Neural crest cell (in vitro differentiated cells): ENCODE measurements at regions not wholly inside any gene's neighbourhood (a gene's known extent, or its start where the extent isn't known, plus 50 kb on each side); places are given as distances from the start of the nearest gene placed in this dataset.

Source experiments
- DNase-seq: peaks from one replicate; pipeline ENCODE4 v3.0.0; 2021; ENCODE audit warnings: low read depth, mixed read lengths, low spot score
- H3K27ac Mint-ChIP-seq: one replicate; pipeline ENCODE4 v1.8.0; 2021; ENCODE audit warnings: mild to moderate bottlenecking, mixed read lengths; ENCODE audit not compliant: unreplicated experiment
- H3K27me3 Mint-ChIP-seq: 2 replicates; pipeline ENCODE4 v1.8.0; 2021; ENCODE audit warnings: low read depth, mild to moderate bottlenecking, mixed read lengths
- H3K36me3 Mint-ChIP-seq: 2 replicates; pipeline ENCODE4 v1.8.0; 2021; ENCODE audit warnings: low read depth, mild to moderate bottlenecking, mixed read lengths
- H3K4me1 Mint-ChIP-seq: 2 replicates; pipeline ENCODE4 v1.8.0; 2021; ENCODE audit warnings: mixed read lengths
- H3K4me3 Mint-ChIP-seq: one replicate; pipeline ENCODE4 v1.8.0; 2021; ENCODE audit warnings: mild to moderate bottlenecking, mixed read lengths
- H3K9me3 Mint-ChIP-seq: 2 replicates; pipeline ENCODE4 v1.8.0; 2021; ENCODE audit warnings: mixed read lengths
- CTCF ChIP-seq: fragments of 200-600 bp; sonication (generic); conservative IDR thresholded peaks from 2 replicates; pipeline ENCODE4 v1.5.0; 2021; ENCODE audit warnings: antibody characterized with exemption, mild to moderate bottlenecking

GRCh38 chr12:115078990-115079389, 395.0 kb upstream of the TBX3 start:
- DNase-seq = no peak
- Mint-ChIP-seq H3K4me3 (no peak overlapping the region), H3K27me3 (peaks cover 9% of the 10 kb centered on the region), H3K36me3 (no peaks in the 10 kb centered on the region), H3K27ac (no peak overlapping the region), H3K9me3 (no peaks in the 10 kb centered on the region), H3K4me1 (no peaks in the 10 kb centered on the region)
- TF ChIP-seq CTCF = no peak

- no peaks in the 10 kb centered on the region for H3K9me3 Mint-ChIP-seq
- peaks cover 9% of the 10 kb centered on the region for H3K27me3 Mint-ChIP-seq
- no peak overlapping the region for H3K27ac Mint-ChIP-seq
- DNase-seq = no peak
- no peaks in the 10 kb centered on the region for H3K36me3 Mint-ChIP-seq
- H3K4me3 Mint-ChIP-seq = no peak overlapping the region
- no peak for TF ChIP-seq CTCF
- no peaks in the 10 kb centered on the region for H3K4me1 Mint-ChIP-seq
These were observed 394.4 kb upstream of the TBX3 start for GRCh38 chr12:115078334-115078733.

- Mint-ChIP-seq H3K4me3 (no peak overlapping the region), H3K27ac (no peak overlapping the region), H3K9me3 (no peaks in the 10 kb centered on the region), H3K4me1 (no peaks in the 10 kb centered on the region), H3K27me3 (no peaks in the 10 kb centered on the region), H3K36me3 (no peaks in the 10 kb centered on the region)
- DNase-seq = no peak
- TF ChIP-seq CTCF = no peak
These were observed 391.7 kb upstream of the TBX3 start for GRCh38 chr12:115075552-115076170.

- no peak for DNase-seq
- Mint-ChIP-seq H3K9me3 (no peaks in the 10 kb centered on the region), H3K36me3 (no peaks in the 10 kb centered on the region), H3K4me3 (no peak overlapping the region), H3K27ac (no peak overlapping the region), H3K4me1 (no peaks in the 10 kb centered on the region), H3K27me3 (no peaks in the 10 kb centered on the region)
- no peak for TF ChIP-seq CTCF
These were observed 390.6 kb upstream of the TBX3 start for GRCh38 chr12:115074617-115075016.

GRCh38 chr12:115072712-115073111, 388.7 kb upstream of the TBX3 start:
- Mint-ChIP-seq H3K4me1 (peaks cover 3% of the 10 kb centered on the region), H3K36me3 (no peaks in the 10 kb centered on the region), H3K27ac (no peak overlapping the region), H3K9me3 (no peaks in the 10 kb centered on the region), H3K4me3 (no peak overlapping the region), H3K27me3 (no peaks in the 10 kb centered on the region)
- TF ChIP-seq CTCF = no peak
- DNase-seq = no peak

GRCh38 chr12:115070313-115070712, 386.3 kb upstream of the TBX3 start:
- peaks cover 3% of the 10 kb centered on the region for H3K4me1 Mint-ChIP-seq
- no peak overlapping the region for H3K4me3 Mint-ChIP-seq
- no peaks in the 10 kb centered on the region for H3K9me3 Mint-ChIP-seq
- H3K36me3 Mint-ChIP-seq = no peaks in the 10 kb centered on the region
- no peaks in the 10 kb centered on the region for H3K27me3 Mint-ChIP-seq
- TF ChIP-seq CTCF = no peak
- DNase-seq = no peak
- H3K27ac Mint-ChIP-seq = no peak overlapping the region
